Transverse colon (tissue), 4 donors: ENCODE measurements at regions not wholly inside any gene's neighbourhood (a gene's known extent, or its start where the extent isn't known, plus 50 kb on each side); places are given as distances from the start of the nearest gene placed in this dataset.

Source experiments
- CTCF ChIP-seq, 5 experiments: fragments of 200-600 bp in 3 of 5; fragments of 450-650 bp in 2 of 5; sonication (generic) in 3 of 5; IDR thresholded peaks; 1 replicate in 2 of 5; 2 replicates in 3 of 5; pipeline ENCODE4 v1.5.1; 2016 to 2017; ENCODE audit warnings: antibody characterized with exemption in 5 of 5, inconsistent platforms in 3 of 5, mild to moderate bottlenecking in 2 of 5, moderate library complexity in 1 of 5
- EP300 ChIP-seq: sonication (generic); formaldehyde crosslinking; IDR thresholded peaks from one replicate; pipeline ENCODE4 v1.6.1; 2017; ENCODE audit warnings: antibody characterized with exemption, low read depth
- POLR2A ChIP-seq: fragments of 450-650 bp; IDR thresholded peaks from one replicate; pipeline ENCODE4 v1.6.1; 2016; ENCODE audit warnings: antibody characterized with exemption, mild to moderate bottlenecking, moderate library complexity
- POLR2AphosphoS5 ChIP-seq, 3 donors: sonication (generic); formaldehyde crosslinking; IDR thresholded peaks; one replicate each; pipeline ENCODE4 v1.6.1; 2016; ENCODE audit warnings: antibody characterized with exemption in 3 of 3

DNA sequence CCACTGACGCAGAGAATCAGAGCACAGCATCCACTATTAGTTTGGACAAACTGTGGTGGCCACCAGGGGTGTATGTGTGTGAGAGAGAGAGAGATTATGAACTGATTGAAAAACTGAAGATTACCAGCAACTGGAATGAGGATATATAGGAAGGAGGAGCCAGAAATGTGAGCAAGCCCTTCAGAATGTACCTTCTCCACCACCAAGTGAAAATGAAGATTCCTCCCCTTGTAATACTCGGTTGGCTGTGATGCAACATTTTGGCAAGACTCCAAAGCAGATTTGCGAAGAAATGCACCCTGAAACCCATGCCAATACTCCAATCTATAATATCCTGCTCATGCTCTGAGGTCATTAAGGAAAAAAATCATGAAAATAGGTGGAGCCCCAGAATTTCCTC, 121.2 kb upstream of the SLC35G4 start:
- TF ChIP-seq CTCF (IDR thresholded peaks at IDR 0.05) (no peak), EP300 (no peak), POLR2AphosphoS5 (IDR thresholded peaks at IDR 0.05) (no peak), POLR2A (no peak)
